ENCODE measurements at regions not wholly inside any gene's neighbourhood (a gene's known extent, or its start where the extent isn't known, plus 50 kb on each side); places are given as distances from the start of the nearest gene placed in this dataset.

DNA sequence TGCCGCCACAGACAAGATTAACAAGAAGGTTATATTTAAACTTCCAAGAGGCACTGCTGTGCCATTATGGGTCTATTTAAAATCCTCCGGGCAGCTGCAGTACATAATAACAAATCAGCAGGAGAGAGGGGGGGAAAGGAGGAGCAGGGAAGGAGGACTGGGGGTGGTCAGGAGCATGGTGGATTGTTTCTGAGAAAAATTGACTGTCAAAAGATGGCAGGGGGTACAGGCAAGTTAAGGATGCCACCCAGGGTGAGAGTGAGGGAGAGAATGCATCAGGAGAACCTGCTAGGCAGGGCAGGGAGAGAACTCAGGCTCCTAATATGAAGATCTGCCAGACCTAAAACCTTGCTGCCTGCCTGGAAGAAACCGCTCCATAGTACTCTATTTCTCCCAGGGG lies 181.8 kb downstream of the GRIN2B start:
- Histone ChIP-seq H3K4me1 (ENCODE audit: control insufficient read depth, low read length) (no peaks in the 10 kb centered on the region), H3K27me3 (ENCODE audit: control insufficient read depth, low read length) (peaks cover 2% of the 10 kb centered on the region; the same call in 1 of the 2 replicates), H3K9me2 (replicated peaks; ENCODE audit: control insufficient read depth, low read length) (no peaks in the 10 kb centered on the region), H3K4me3 (ENCODE audit: low read length) (no peak overlapping the region), H3K9me3 (ENCODE audit: control insufficient read depth, insufficient read depth, low read length) (no peaks in the 10 kb centered on the region), H4K20me1 (ENCODE audit: control insufficient read depth, insufficient read depth, low read depth, low read length) (no peaks in the 10 kb centered on the region), H3F3A (ENCODE audit: control insufficient read depth, insufficient read depth) (no peaks in the 10 kb centered on the region), H3K36me3 (ENCODE audit: control insufficient read depth, low read length) (no peaks in the 10 kb centered on the region), H3K4me2 (ENCODE audit: low read length) (no peak overlapping the region), H3K27ac (ENCODE audit: low read depth, low read length) (no peak overlapping the region), H3K79me2 (ENCODE audit: control insufficient read depth, low read length) (no peaks in the 10 kb centered on the region)
- TF ChIP-seq, protein P1, sequence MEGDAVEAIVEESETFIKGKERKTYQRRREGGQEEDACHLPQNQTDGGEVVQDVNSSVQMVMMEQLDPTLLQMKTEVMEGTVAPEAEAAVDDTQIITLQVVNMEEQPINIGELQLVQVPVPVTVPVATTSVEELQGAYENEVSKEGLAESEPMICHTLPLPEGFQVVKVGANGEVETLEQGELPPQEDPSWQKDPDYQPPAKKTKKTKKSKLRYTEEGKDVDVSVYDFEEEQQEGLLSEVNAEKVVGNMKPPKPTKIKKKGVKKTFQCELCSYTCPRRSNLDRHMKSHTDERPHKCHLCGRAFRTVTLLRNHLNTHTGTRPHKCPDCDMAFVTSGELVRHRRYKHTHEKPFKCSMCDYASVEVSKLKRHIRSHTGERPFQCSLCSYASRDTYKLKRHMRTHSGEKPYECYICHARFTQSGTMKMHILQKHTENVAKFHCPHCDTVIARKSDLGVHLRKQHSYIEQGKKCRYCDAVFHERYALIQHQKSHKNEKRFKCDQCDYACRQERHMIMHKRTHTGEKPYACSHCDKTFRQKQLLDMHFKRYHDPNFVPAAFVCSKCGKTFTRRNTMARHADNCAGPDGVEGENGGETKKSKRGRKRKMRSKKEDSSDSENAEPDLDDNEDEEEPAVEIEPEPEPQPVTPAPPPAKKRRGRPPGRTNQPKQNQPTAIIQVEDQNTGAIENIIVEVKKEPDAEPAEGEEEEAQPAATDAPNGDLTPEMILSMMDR (IDR thresholded peaks at IDR 0.05; ENCODE audit: low read depth, low read length, poor library complexity, severe bottlenecking): no peak
- no peak for TF ChIP-seq EZH2phosphoT487 (IDR thresholded peaks at IDR 0.05; ENCODE audit: borderline replicate concordance, low read length)

DNA sequence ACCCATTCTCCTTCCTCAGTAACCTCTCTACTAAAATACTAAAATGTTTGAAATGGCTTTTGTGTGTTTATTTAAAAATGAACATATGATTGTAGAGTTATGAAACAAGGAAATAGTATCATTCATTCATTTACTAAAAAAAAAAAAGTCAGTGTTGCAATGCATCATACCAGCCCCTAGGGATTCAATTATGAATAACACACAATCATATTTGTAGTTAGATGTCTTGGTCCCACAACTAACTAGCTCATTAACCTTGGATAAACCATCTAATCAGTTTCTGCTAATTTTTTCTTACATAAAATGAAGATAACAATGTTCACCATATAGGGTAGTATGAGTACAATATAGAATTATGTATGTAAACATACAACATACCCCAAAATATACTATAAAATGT lies 183.2 kb downstream of the GRIN2B start:
- Histone ChIP-seq H3K79me2 (ENCODE audit: control insufficient read depth, low read length) (no peaks in the 10 kb centered on the region), H3K27ac (ENCODE audit: low read depth, low read length) (no peak overlapping the region), H4K20me1 (ENCODE audit: control insufficient read depth, insufficient read depth, low read depth, low read length) (no peaks in the 10 kb centered on the region), H3K27me3 (ENCODE audit: control insufficient read depth, low read length) (no peaks in the 10 kb centered on the region), H3K4me2 (ENCODE audit: low read length) (no peak overlapping the region), H3K4me3 (ENCODE audit: low read length) (no peak overlapping the region), H3K9me2 (replicated peaks; ENCODE audit: control insufficient read depth, low read length) (no peaks in the 10 kb centered on the region), H3F3A (ENCODE audit: control insufficient read depth, insufficient read depth) (no peaks in the 10 kb centered on the region), H3K4me1 (ENCODE audit: control insufficient read depth, low read length) (no peaks in the 10 kb centered on the region), H3K9me3 (ENCODE audit: control insufficient read depth, insufficient read depth, low read length) (no peaks in the 10 kb centered on the region), H3K36me3 (ENCODE audit: control insufficient read depth, low read length) (no peaks in the 10 kb centered on the region)
- TF ChIP-seq EZH2phosphoT487 (IDR thresholded peaks at IDR 0.05; ENCODE audit: borderline replicate concordance, low read length): no peak
- TF ChIP-seq, protein P1 (IDR thresholded peaks at IDR 0.05; ENCODE audit: low read depth, low read length, poor library complexity, severe bottlenecking): no peak

DNA sequence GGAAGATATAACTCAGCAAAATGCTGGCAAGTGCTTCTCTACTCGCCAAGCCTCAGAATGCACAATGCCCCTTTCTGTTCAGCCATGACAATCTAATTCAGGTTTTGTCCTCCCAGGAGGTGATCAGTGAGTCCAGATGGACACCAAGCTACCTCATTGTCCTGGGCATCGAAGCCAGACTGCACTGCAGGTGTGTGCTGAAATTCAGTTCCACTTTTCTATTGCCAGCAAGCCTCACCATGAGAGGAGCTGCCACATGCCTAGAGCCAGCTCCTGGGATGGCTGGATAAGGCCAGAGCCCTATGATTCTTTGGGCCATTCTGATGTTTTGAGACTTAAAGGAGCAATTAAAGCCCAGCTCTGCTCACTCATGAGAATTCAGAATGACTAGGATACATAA lies 186.7 kb downstream of the GRIN2B start:
- no peak overlapping the region for H3K4me2 ChIP-seq (ENCODE audit: low read length)
- H3K27me3 ChIP-seq (ENCODE audit: control insufficient read depth, low read length): no peaks in the 10 kb centered on the region
- no peak overlapping the region for H3K4me3 ChIP-seq (ENCODE audit: low read length)
- H3K4me1 ChIP-seq (ENCODE audit: control insufficient read depth, low read length): peaks cover 13% of the 10 kb centered on the region
- no peaks in the 10 kb centered on the region for H3K9me2 ChIP-seq (replicated peaks; ENCODE audit: control insufficient read depth, low read length)
- TF ChIP-seq EZH2phosphoT487 (IDR thresholded peaks at IDR 0.05; ENCODE audit: borderline replicate concordance, low read length): no peak
- TF ChIP-seq, protein P1 (IDR thresholded peaks at IDR 0.05; ENCODE audit: low read depth, low read length, poor library complexity, severe bottlenecking): no peak
- H3K79me2 ChIP-seq (ENCODE audit: control insufficient read depth, low read length): no peaks in the 10 kb centered on the region
- no peaks in the 10 kb centered on the region for H3F3A ChIP-seq (ENCODE audit: control insufficient read depth, insufficient read depth)
- no peaks in the 10 kb centered on the region for H3K36me3 ChIP-seq (ENCODE audit: control insufficient read depth, low read length)
- no peaks in the 10 kb centered on the region for H3K9me3 ChIP-seq (ENCODE audit: control insufficient read depth, insufficient read depth, low read length)
- H4K20me1 ChIP-seq (ENCODE audit: control insufficient read depth, insufficient read depth, low read depth, low read length): no peaks in the 10 kb centered on the region
- H3K27ac ChIP-seq (ENCODE audit: low read depth, low read length): no peak overlapping the region
